Heart left ventricle (tissue), 16 donors: ENCODE measurements at regions not wholly inside any gene's neighbourhood (a gene's known extent, or its start where the extent isn't known, plus 50 kb on each side); places are given as distances from the start of the nearest gene placed in this dataset.

ENCODE experiments used
- ATAC-seq, 4 donors: fragments of 200-7000 bp; cut with Tn5 transposase; one replicate each; pipeline ENCODE4 v1.9.1; 2020 to 2022; ENCODE audit warnings: moderate library complexity in 4 of 4, mild to moderate bottlenecking in 3 of 4, moderate number of reproducible peaks in 1 of 4
- DNase-seq, 5 donors: peaks; one replicate each; pipeline ENCODE4 v3.0.0-alpha.2; 2020
- H3K27ac ChIP-seq, 12 donors: fragments of 200-600 bp; sonication (generic) in 4 of 12; one replicate each; pipeline versions ENCODE4 v1.5.0 to v1.8.0; 2016 to 2022; ENCODE audit warnings: mild to moderate bottlenecking in 2 of 12
- H3K27me3 ChIP-seq, 9 donors: fragments of 200-600 bp; sonication (generic) in 2 of 9; one replicate each; pipeline versions ENCODE4 v1.5.1 to v1.8.0; 2016 to 2022; ENCODE audit warnings: mild to moderate bottlenecking in 3 of 9
- H3K36me3 ChIP-seq, 9 donors: fragments of 200-600 bp; sonication (generic) in 2 of 9; one replicate each; pipeline versions ENCODE4 v1.5.0 to v1.8.0; 2018 to 2022; ENCODE audit warnings: mild to moderate bottlenecking in 2 of 9
- H3K4me1 ChIP-seq, 12 donors: fragments of 200-600 bp; sonication (generic) in 4 of 12; one replicate each; pipeline versions ENCODE4 v1.5.0 to v1.8.0; 2016 to 2022; ENCODE audit warnings: mild to moderate bottlenecking in 3 of 12
- H3K4me3 ChIP-seq, 12 donors: fragments of 200-600 bp; sonication (generic) in 4 of 12; one replicate each; pipeline versions ENCODE4 v1.5.0 to v1.8.0; 2017 to 2022; ENCODE audit warnings: mild to moderate bottlenecking in 9 of 12, moderate library complexity in 4 of 12
- H3K9me3 ChIP-seq, 12 donors: fragments of 200-600 bp; sonication (generic) in 4 of 12; one replicate each; pipeline versions ENCODE4 v1.5.0 to v1.8.0; 2016 to 2022; ENCODE audit warnings: mild to moderate bottlenecking in 1 of 12
- CTCF ChIP-seq, 12 donors: fragments of 200-600 bp; sonication (generic) in 4 of 12; IDR thresholded peaks; one replicate each; pipeline versions ENCODE4 v1.5.0 to v1.8.0; 2018 to 2022; ENCODE audit warnings: antibody characterized with exemption in 12 of 12, mild to moderate bottlenecking in 5 of 12
- POLR2A ChIP-seq, 2 donors: fragments of 450-650 bp; IDR thresholded peaks; one replicate each; pipeline ENCODE4 v1.6.1; 2017; ENCODE audit warnings: antibody characterized with exemption in 2 of 2, mild to moderate bottlenecking in 2 of 2, moderate library complexity in 2 of 2
- WGBS, 4 donors: extraction: QIAGEN DNeasy Blood & Tissue Kit in 2 of 4; methylation state at CpG; one replicate each; pipeline versions ENCODE4 v1.1.5 to v1.1.7; 2013 to 2018; 5-methylcytosine and 5-hydroxymethylcytosine counted together
- intact Hi-C, 10 donors: fragments of 100-400 bp; cut with DNase I; formaldehyde crosslinking; loops; one replicate each; pipeline versions ENCODE4 v1.11.1 to v1.14.2; 2022
- donor health status: ischemic (EF 13 %, LVEDD 7.1; RV severe dilation, severe dysfunction).
- donor health status: healthy with polysubstance abuse.
- donor health status: DM: no; HTN: yes; CAD: no.
- donor health status: DM: no; HTN: no; CAD: no.
- donor health status: ischemic (EF 25% LVEDD 6.9; RV normal size, moderate dysfunction).
- donor health status: ischemic (EF 25% LVEDD 5.7; RV mildly dilated, moderate dysfunction).
- donor health status: healthy.
- donor health status: DM: yes; HTN: yes; CAD: no.
- donor health status: ischemic (EF 35%, LVEDD 5.7; RV mildly dilated, moderate dysfunction).
- donor health status: nonischemic (EF 11% LVEDD 7.7; RV severe dilation, severe dysfunction).
- donor health status: DM: yes; HTN: yes; CAD: no.
- donor health status: PGD.
- donor health status: ischemic (EF 29% LVEDD 5.4; RV normal size, mild dysfunction).
- donor health status: nonischemic (EF 23%, LVEDD 6.1; RV moderate dilation, normal function).

- intact Hi-C loops, result loop anchor here in 2 of 10 donors (5.0 to 10.0 kb wide), 2 partner anchors 85 to 122 kb away; no protein-coding TSS in a partner anchor
- Histone ChIP-seq H3K9me3 (no peaks in the 10 kb centered on the region), H3K4me3 (no peak overlapping the region), H3K4me1 (peaks cover 0 to 30% (median 18%) of the 10 kb centered on the region in 12 donors), H3K27ac (no peak overlapping the region), H3K36me3 (no peaks in the 10 kb centered on the region), H3K27me3 (no peaks in the 10 kb centered on the region)
- DNase-seq (no peak), ATAC-seq (no peak)
- WGBS, 4 donors, result 63 to 78% (median 71%) methylated on average over 3 of the region's 3 CpGs
- no peak for TF ChIP-seq CTCF (IDR thresholded peaks at IDR 0.05)
- TF ChIP-seq POLR2A (IDR thresholded peaks at IDR 0.05), result no peak
Observed at GRCh38 chr5:111676926-111677415, 80.0 kb downstream of the NREP start.

GRCh38 chr5:111676466-111676865, 80.5 kb downstream of the NREP start:
- no peaks in the 10 kb centered on the region for H3K27me3 ChIP-seq
- no peak overlapping the region for H3K27ac ChIP-seq
- ATAC-seq, result no peak
- peaks cover 0 to 25% (median 14%) of the 10 kb centered on the region in 12 donors for H3K4me1 ChIP-seq
- no peak for DNase-seq
- TF ChIP-seq CTCF (IDR thresholded peaks at IDR 0.05) (no peak), POLR2A (IDR thresholded peaks at IDR 0.05) (no peak)
- no peaks in the 10 kb centered on the region for H3K36me3 ChIP-seq
- WGBS, 4 donors, result 40 to 71% (median 49%) methylated on average over 1 of the region's 1 CpG
- intact Hi-C loops, result loop anchor here in 2 of 10 donors (5.0 to 10.0 kb wide), 2 partner anchors 86 to 122 kb away; no protein-coding TSS in a partner anchor
- H3K9me3 ChIP-seq, result no peaks in the 10 kb centered on the region
- no peak overlapping the region for H3K4me3 ChIP-seq

GRCh38 chr5:111675201-111675934, 81.6 kb downstream of the NREP start:
- intact Hi-C loops, result loop anchor here in 2 of 10 donors (5.0 to 10.0 kb wide), 2 partner anchors 87 to 121 kb away; no protein-coding TSS in a partner anchor

More at GRCh38 chr5:111675201-111675934, 81.6 kb downstream of the NREP start:
- WGBS, 4 donors, result 94 to 96% (median 96%) methylated on average over 2 of the region's 2 CpGs
- H3K4me1 ChIP-seq, result peaks cover 0 to 14% (median 3%) of the 10 kb centered on the region in 12 donors
- TF ChIP-seq CTCF (IDR thresholded peaks at IDR 0.05) (no peak), POLR2A (IDR thresholded peaks at IDR 0.05) (no peak)
- DNase-seq, result no peak
- H3K9me3 ChIP-seq, result no peaks in the 10 kb centered on the region
- H3K27me3 ChIP-seq, result no peaks in the 10 kb centered on the region
- no peaks in the 10 kb centered on the region for H3K36me3 ChIP-seq
- no peak overlapping the region for H3K27ac ChIP-seq
- no peak overlapping the region for H3K4me3 ChIP-seq
- ATAC-seq, result no peak
